ENCODE measurements at regions not wholly inside any gene's neighbourhood (a gene's known extent, or its start where the extent isn't known, plus 50 kb on each side); places are given as distances from the start of the nearest gene placed in this dataset.

- H3K36me3 ChIP-seq (ENCODE audit: control insufficient read depth, insufficient read depth, low read length), result no peaks in the 10 kb centered on the region
- no peaks in the 10 kb centered on the region for H3K27me3 ChIP-seq (ENCODE audit: control insufficient read depth, insufficient read depth, low read length)
- DNase-seq (ENCODE audit: low read depth in 4 of 6, low spot score in 6 of 6), result peak in 1 of 6 donors; percentile 40
- no peak overlapping the region for H3K4me3 ChIP-seq (ENCODE audit: low read depth, low read length)
- no peaks in the 10 kb centered on the region for H3K9me3 ChIP-seq (ENCODE audit: control insufficient read depth, insufficient read depth, low read length)
- WGBS (ENCODE audit: insufficient coverage), result 52% methylated on average over 5 of the region's 6 CpGs
- H3K4me1 ChIP-seq (ENCODE audit: control insufficient read depth, insufficient read depth, low read length), result no peaks in the 10 kb centered on the region
- no peak overlapping the region for H3K27ac ChIP-seq (ENCODE audit: low read depth, low read length)
These were observed 283.0 kb upstream of the KLF6 start for GRCh38 chr10:4067931-4068561.

- Histone ChIP-seq H3K9me3 (ENCODE audit: control insufficient read depth, insufficient read depth, low read length) (no peaks in the 10 kb centered on the region), H3K27me3 (ENCODE audit: control insufficient read depth, insufficient read depth, low read length) (no peaks in the 10 kb centered on the region), H3K36me3 (ENCODE audit: control insufficient read depth, insufficient read depth, low read length) (no peaks in the 10 kb centered on the region), H3K4me3 (ENCODE audit: low read depth, low read length) (no peak overlapping the region), H3K27ac (ENCODE audit: low read depth, low read length) (no peak overlapping the region), H3K4me1 (ENCODE audit: control insufficient read depth, insufficient read depth, low read length) (no peaks in the 10 kb centered on the region)
- WGBS (ENCODE audit: insufficient coverage), result 82% methylated on average over 5 of the region's 5 CpGs
- DNase-seq (ENCODE audit: low read depth in 4 of 6, low spot score in 6 of 6), result no peak
These were observed 282.5 kb upstream of the KLF6 start for GRCh38 chr10:4067531-4067930.

GRCh38 chr10:4066581-4067390, 281.8 kb upstream of the KLF6 start:
- Histone ChIP-seq H3K36me3 (ENCODE audit: control insufficient read depth, insufficient read depth, low read length) (no peaks in the 10 kb centered on the region), H3K9me3 (ENCODE audit: control insufficient read depth, insufficient read depth, low read length) (no peaks in the 10 kb centered on the region), H3K4me3 (ENCODE audit: low read depth, low read length) (no peak overlapping the region), H3K27ac (ENCODE audit: low read depth, low read length) (no peak overlapping the region), H3K27me3 (ENCODE audit: control insufficient read depth, insufficient read depth, low read length) (no peaks in the 10 kb centered on the region), H3K4me1 (ENCODE audit: control insufficient read depth, insufficient read depth, low read length) (no peaks in the 10 kb centered on the region)
- no peak for DNase-seq (ENCODE audit: low read depth in 4 of 6, low spot score in 6 of 6)
- WGBS (ENCODE audit: insufficient coverage), result 100% methylated on average over 1 of the region's 4 CpGs

- Histone ChIP-seq H3K4me3 (ENCODE audit: low read depth, low read length) (no peak overlapping the region), H3K9me3 (ENCODE audit: control insufficient read depth, insufficient read depth, low read length) (no peaks in the 10 kb centered on the region), H3K4me1 (ENCODE audit: control insufficient read depth, insufficient read depth, low read length) (no peaks in the 10 kb centered on the region), H3K27ac (ENCODE audit: low read depth, low read length) (no peak overlapping the region), H3K36me3 (ENCODE audit: control insufficient read depth, insufficient read depth, low read length) (no peaks in the 10 kb centered on the region), H3K27me3 (ENCODE audit: control insufficient read depth, insufficient read depth, low read length) (no peaks in the 10 kb centered on the region)
- no peak for DNase-seq (ENCODE audit: low read depth in 4 of 6, low spot score in 6 of 6)
- WGBS (ENCODE audit: insufficient coverage), result 92% methylated on average over 6 of the region's 6 CpGs
These were observed 279.5 kb upstream of the KLF6 start for GRCh38 chr10:4064489-4064888.

GRCh38 chr10:4063717-4064116, 278.7 kb upstream of the KLF6 start:
- Histone ChIP-seq H3K36me3 (ENCODE audit: control insufficient read depth, insufficient read depth, low read length) (no peaks in the 10 kb centered on the region), H3K27me3 (ENCODE audit: control insufficient read depth, insufficient read depth, low read length) (no peaks in the 10 kb centered on the region), H3K4me1 (ENCODE audit: control insufficient read depth, insufficient read depth, low read length) (no peaks in the 10 kb centered on the region), H3K4me3 (ENCODE audit: low read depth, low read length) (no peak overlapping the region), H3K27ac (ENCODE audit: low read depth, low read length) (no peak overlapping the region), H3K9me3 (ENCODE audit: control insufficient read depth, insufficient read depth, low read length) (no peaks in the 10 kb centered on the region)
- WGBS (ENCODE audit: insufficient coverage), result 80% methylated on average over 3 of the region's 3 CpGs
- no peak for DNase-seq (ENCODE audit: low read depth in 4 of 6, low spot score in 6 of 6)

- H3K4me1 ChIP-seq (ENCODE audit: control insufficient read depth, insufficient read depth, low read length), result no peaks in the 10 kb centered on the region
- WGBS (ENCODE audit: insufficient coverage), result 92% methylated on average over 5 of the region's 6 CpGs
- DNase-seq (ENCODE audit: low read depth in 4 of 6, low spot score in 6 of 6), result no peak
- no peaks in the 10 kb centered on the region for H3K27me3 ChIP-seq (ENCODE audit: control insufficient read depth, insufficient read depth, low read length)
- H3K9me3 ChIP-seq (ENCODE audit: control insufficient read depth, insufficient read depth, low read length), result no peaks in the 10 kb centered on the region
- H3K27ac ChIP-seq (ENCODE audit: low read depth, low read length), result no peak overlapping the region
- no peak overlapping the region for H3K4me3 ChIP-seq (ENCODE audit: low read depth, low read length)
- no peaks in the 10 kb centered on the region for H3K36me3 ChIP-seq (ENCODE audit: control insufficient read depth, insufficient read depth, low read length)
These were observed 277.7 kb upstream of the KLF6 start for GRCh38 chr10:4062751-4063150.

- H3K4me3 ChIP-seq (ENCODE audit: low read depth, low read length), result no peak overlapping the region
- H3K27ac ChIP-seq (ENCODE audit: low read depth, low read length), result no peak overlapping the region
- H3K36me3 ChIP-seq (ENCODE audit: control insufficient read depth, insufficient read depth, low read length), result no peaks in the 10 kb centered on the region
- no peak for DNase-seq (ENCODE audit: low read depth in 4 of 6, low spot score in 6 of 6)
- WGBS (ENCODE audit: insufficient coverage), result 100% methylated on average over 2 of the region's 2 CpGs
- no peaks in the 10 kb centered on the region for H3K4me1 ChIP-seq (ENCODE audit: control insufficient read depth, insufficient read depth, low read length)
- no peaks in the 10 kb centered on the region for H3K9me3 ChIP-seq (ENCODE audit: control insufficient read depth, insufficient read depth, low read length)
- no peaks in the 10 kb centered on the region for H3K27me3 ChIP-seq (ENCODE audit: control insufficient read depth, insufficient read depth, low read length)
These were observed 277.1 kb upstream of the KLF6 start for GRCh38 chr10:4062072-4062471.

GRCh38 chr10:4061441-4061951, 276.5 kb upstream of the KLF6 start:
- 72% methylated on average over 7 of the region's 7 CpGs for WGBS (ENCODE audit: insufficient coverage)
- no peaks in the 10 kb centered on the region for H3K27me3 ChIP-seq (ENCODE audit: control insufficient read depth, insufficient read depth, low read length)
- H3K9me3 ChIP-seq (ENCODE audit: control insufficient read depth, insufficient read depth, low read length), result no peaks in the 10 kb centered on the region
- DNase-seq (ENCODE audit: low read depth in 4 of 6, low spot score in 6 of 6), result peak in 1 of 6 donors; percentile 72
- H3K36me3 ChIP-seq (ENCODE audit: control insufficient read depth, insufficient read depth, low read length), result no peaks in the 10 kb centered on the region
- no peak overlapping the region for H3K27ac ChIP-seq (ENCODE audit: low read depth, low read length)
- no peak overlapping the region for H3K4me3 ChIP-seq (ENCODE audit: low read depth, low read length)
- no peaks in the 10 kb centered on the region for H3K4me1 ChIP-seq (ENCODE audit: control insufficient read depth, insufficient read depth, low read length)

GRCh38 chr10:4059471-4060138, 274.6 kb upstream of the KLF6 start:
- Histone ChIP-seq H3K9me3 (ENCODE audit: control insufficient read depth, insufficient read depth, low read length) (no peaks in the 10 kb centered on the region), H3K36me3 (ENCODE audit: control insufficient read depth, insufficient read depth, low read length) (no peaks in the 10 kb centered on the region), H3K4me3 (ENCODE audit: low read depth, low read length) (no peak overlapping the region), H3K27ac (ENCODE audit: low read depth, low read length) (no peak overlapping the region), H3K27me3 (ENCODE audit: control insufficient read depth, insufficient read depth, low read length) (no peaks in the 10 kb centered on the region), H3K4me1 (ENCODE audit: control insufficient read depth, insufficient read depth, low read length) (no peaks in the 10 kb centered on the region)
- DNase-seq (ENCODE audit: low read depth in 4 of 6, low spot score in 6 of 6), result no peak
- WGBS (ENCODE audit: insufficient coverage), result 84% methylated on average over 8 of the region's 11 CpGs
